SK-N-SH treated with all-trans-retinoic acid at 6 μM for 48 hours (cell line): ENCODE measurements at regions not wholly inside any gene's neighbourhood (a gene's known extent, or its start where the extent isn't known, plus 50 kb on each side); places are given as distances from the start of the nearest gene placed in this dataset.

Experiments
- ATAC-seq: fragments of 200-7000 bp; cut with Tn5 transposase; 3 replicates; pipeline ENCODE4 v1.9.1; 2020; ENCODE audit warnings: mild to moderate bottlenecking, moderate library complexity
- ARNTL ChIP-seq: fragments of 450-650 bp; formaldehyde crosslinking; IDR thresholded peaks from 2 replicates; pipeline ENCODE4 v1.5.0; 2020; ENCODE audit warnings: low read depth, mild to moderate bottlenecking, moderate library complexity, borderline replicate concordance
- BACH2 ChIP-seq: fragments of 250-450 bp; sonication (Bioruptor Pico); IDR thresholded peaks from 2 replicates; pipeline ENCODE4 v1.9.0; 2021; ENCODE audit warnings: mild to moderate bottlenecking, borderline replicate concordance
- ESRRG ChIP-seq: fragments of 250-450 bp; sonication (Bioruptor Pico); IDR thresholded peaks from 2 replicates; pipeline ENCODE4 v1.6.1; 2021; ENCODE audit warnings: mild to moderate bottlenecking
- ISL1 ChIP-seq: fragments of 250-450 bp; sonication (Bioruptor Pico); IDR thresholded peaks from 2 replicates; pipeline ENCODE4 v2.1.2; 2022; ENCODE audit warnings: mild to moderate bottlenecking, moderate library complexity
- OSR1 ChIP-seq: fragments of 250-450 bp; sonication (Bioruptor Pico); IDR thresholded peaks from 2 replicates; pipeline ENCODE4 v1.8.0; 2022; ENCODE audit warnings: moderate library complexity, mild to moderate bottlenecking, inconsistent platforms
- RARB ChIP-seq: fragments of 250-450 bp; sonication (Bioruptor Pico); IDR thresholded peaks from 2 replicates; pipeline ENCODE4 v1.8.0; 2021; ENCODE audit warnings: mild to moderate bottlenecking, moderate library complexity
- SNAI2 ChIP-seq: fragments of 250-450 bp; sonication (Bioruptor Pico); IDR thresholded peaks from 2 replicates; pipeline ENCODE4 v1.5.0; 2020; ENCODE audit warnings: mild to moderate bottlenecking, moderate library complexity
- TCF4 ChIP-seq: fragments of 250-450 bp; sonication (Bioruptor Pico); IDR thresholded peaks from 2 replicates; pipeline ENCODE4 v1.8.0; 2021; ENCODE audit warnings: mild to moderate bottlenecking, moderate library complexity, borderline replicate concordance
- ZC3H10 ChIP-seq: fragments of 250-450 bp; sonication (Bioruptor Pico); IDR thresholded peaks from 2 replicates; pipeline ENCODE4 v1.5.1; 2021; ENCODE audit warnings: mild to moderate bottlenecking, moderate library complexity
- ZFP3 ChIP-seq: fragments of 250-450 bp; sonication (Bioruptor Pico); IDR thresholded peaks from 2 replicates; pipeline ENCODE4 v1.5.0; 2020; ENCODE audit warnings: mild to moderate bottlenecking, moderate library complexity
- ZFP30 ChIP-seq: fragments of 450-650 bp; formaldehyde crosslinking; IDR thresholded peaks from 2 replicates; pipeline ENCODE4 v1.5.0; 2022; ENCODE audit warnings: mild to moderate bottlenecking, moderate library complexity
- ZNF565 ChIP-seq: fragments of 450-650 bp; formaldehyde crosslinking; conservative IDR thresholded peaks from 2 replicates; pipeline ENCODE4 v1.5.0; 2020; ENCODE audit warnings: low read depth, mild to moderate bottlenecking, moderate library complexity
- ZNF70 ChIP-seq: fragments of 450-650 bp; formaldehyde crosslinking; IDR thresholded peaks from 2 replicates; pipeline ENCODE4 v1.5.0; 2020; ENCODE audit warnings: mild to moderate bottlenecking, moderate library complexity
- ZNF8 ChIP-seq: fragments of 450-650 bp; formaldehyde crosslinking; IDR thresholded peaks from 2 replicates; pipeline ENCODE4 v1.5.0; 2020; ENCODE audit warnings: mild to moderate bottlenecking, moderate library complexity
- TF ChIP-seq, protein P1 (sequence below): fragments of 250-450 bp; sonication (Bioruptor Pico); IDR thresholded peaks from 2 replicates; pipeline ENCODE4 v1.5.1; 2021; ENCODE audit warnings: mild to moderate bottlenecking, moderate library complexity
- TF ChIP-seq, protein P2 (sequence below): fragments of 250-450 bp; sonication (Bioruptor Pico); IDR thresholded peaks from 2 replicates; pipeline ENCODE4 v1.5.0; 2020; ENCODE audit warnings: mild to moderate bottlenecking, moderate library complexity
- TF ChIP-seq, protein P3 (sequence below): fragments of 250-450 bp; sonication (Bioruptor Pico); IDR thresholded peaks from 2 replicates; pipeline ENCODE4 v1.8.0; 2020; ENCODE audit warnings: mild to moderate bottlenecking, moderate library complexity, borderline replicate concordance

DNA sequence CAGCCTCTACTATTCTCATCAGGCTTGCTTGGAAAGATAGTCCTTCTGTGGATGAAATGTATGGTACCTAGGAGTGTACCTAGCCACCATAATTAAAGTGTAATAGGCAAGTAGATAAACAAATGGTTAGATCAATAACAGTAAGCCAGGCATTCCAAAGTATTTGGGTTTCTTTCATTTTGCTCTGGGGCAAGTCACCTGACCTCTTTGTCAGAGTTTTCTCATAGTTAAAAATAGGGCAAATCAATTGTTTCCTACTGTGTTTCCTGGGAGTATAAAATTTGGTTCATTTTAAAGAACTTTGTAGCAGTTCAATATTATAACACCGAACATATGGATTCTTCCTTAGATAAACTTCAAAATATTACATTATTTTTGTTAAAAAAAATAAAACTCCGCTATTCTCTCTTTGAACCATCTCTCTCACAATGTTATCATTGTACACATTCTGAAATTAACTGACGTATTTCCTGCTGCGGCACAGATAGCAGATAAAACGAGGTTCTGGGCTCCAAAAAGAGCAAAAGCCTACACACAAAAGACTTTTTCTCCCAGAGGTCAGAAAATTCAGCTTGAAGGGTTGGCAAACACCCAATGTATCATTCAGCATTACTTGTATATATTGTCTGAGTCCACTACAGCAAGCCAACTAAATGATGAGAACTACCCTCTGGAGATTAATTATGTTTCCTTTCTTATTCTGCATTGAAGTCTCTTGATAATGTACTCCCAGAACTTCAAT lies 267.9 kb downstream of the COX7C start:
- ATAC-seq: no peak
- TF ChIP-seq ISL1 (CRISPR knock-in tag) (no peak), RARB (CRISPR knock-in tag) (no peak), OSR1 (no peak), SNAI2 (CRISPR knock-in tag) (no peak), BACH2 (CRISPR knock-in tag) (no peak), ZFP30 (CRISPR knock-in tag) (no peak), ZFP3 (CRISPR knock-in tag) (no peak), ZC3H10 (CRISPR knock-in tag) (no peak), TCF4 (CRISPR knock-in tag) (no peak), ZNF565 (CRISPR knock-in tag) (no peak), ARNTL (CRISPR knock-in tag) (no peak)
- TF ChIP-seq, protein P1, sequence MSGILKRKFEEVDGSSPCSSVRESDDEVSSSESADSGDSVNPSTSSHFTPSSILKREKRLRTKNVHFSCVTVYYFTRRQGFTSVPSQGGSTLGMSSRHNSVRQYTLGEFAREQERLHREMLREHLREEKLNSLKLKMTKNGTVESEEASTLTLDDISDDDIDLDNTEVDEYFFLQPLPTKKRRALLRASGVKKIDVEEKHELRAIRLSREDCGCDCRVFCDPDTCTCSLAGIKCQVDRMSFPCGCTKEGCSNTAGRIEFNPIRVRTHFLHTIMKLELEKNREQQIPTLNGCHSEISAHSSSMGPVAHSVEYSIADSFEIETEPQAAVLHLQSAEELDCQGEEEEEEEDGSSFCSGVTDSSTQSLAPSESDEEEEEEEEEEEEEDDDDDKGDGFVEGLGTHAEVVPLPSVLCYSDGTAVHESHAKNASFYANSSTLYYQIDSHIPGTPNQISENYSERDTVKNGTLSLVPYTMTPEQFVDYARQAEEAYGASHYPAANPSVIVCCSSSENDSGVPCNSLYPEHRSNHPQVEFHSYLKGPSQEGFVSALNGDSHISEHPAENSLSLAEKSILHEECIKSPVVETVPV (CRISPR knock-in tag): no peak
- TF ChIP-seq, protein P2, sequence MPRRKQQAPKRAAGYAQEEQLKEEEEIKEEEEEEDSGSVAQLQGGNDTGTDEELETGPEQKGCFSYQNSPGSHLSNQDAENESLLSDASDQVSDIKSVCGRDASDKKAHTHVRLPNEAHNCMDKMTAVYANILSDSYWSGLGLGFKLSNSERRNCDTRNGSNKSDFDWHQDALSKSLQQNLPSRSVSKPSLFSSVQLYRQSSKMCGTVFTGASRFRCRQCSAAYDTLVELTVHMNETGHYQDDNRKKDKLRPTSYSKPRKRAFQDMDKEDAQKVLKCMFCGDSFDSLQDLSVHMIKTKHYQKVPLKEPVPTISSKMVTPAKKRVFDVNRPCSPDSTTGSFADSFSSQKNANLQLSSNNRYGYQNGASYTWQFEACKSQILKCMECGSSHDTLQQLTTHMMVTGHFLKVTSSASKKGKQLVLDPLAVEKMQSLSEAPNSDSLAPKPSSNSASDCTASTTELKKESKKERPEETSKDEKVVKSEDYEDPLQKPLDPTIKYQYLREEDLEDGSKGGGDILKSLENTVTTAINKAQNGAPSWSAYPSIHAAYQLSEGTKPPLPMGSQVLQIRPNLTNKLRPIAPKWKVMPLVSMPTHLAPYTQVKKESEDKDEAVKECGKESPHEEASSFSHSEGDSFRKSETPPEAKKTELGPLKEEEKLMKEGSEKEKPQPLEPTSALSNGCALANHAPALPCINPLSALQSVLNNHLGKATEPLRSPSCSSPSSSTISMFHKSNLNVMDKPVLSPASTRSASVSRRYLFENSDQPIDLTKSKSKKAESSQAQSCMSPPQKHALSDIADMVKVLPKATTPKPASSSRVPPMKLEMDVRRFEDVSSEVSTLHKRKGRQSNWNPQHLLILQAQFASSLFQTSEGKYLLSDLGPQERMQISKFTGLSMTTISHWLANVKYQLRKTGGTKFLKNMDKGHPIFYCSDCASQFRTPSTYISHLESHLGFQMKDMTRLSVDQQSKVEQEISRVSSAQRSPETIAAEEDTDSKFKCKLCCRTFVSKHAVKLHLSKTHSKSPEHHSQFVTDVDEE (CRISPR knock-in tag): no peak
- TF ChIP-seq, protein P3, sequence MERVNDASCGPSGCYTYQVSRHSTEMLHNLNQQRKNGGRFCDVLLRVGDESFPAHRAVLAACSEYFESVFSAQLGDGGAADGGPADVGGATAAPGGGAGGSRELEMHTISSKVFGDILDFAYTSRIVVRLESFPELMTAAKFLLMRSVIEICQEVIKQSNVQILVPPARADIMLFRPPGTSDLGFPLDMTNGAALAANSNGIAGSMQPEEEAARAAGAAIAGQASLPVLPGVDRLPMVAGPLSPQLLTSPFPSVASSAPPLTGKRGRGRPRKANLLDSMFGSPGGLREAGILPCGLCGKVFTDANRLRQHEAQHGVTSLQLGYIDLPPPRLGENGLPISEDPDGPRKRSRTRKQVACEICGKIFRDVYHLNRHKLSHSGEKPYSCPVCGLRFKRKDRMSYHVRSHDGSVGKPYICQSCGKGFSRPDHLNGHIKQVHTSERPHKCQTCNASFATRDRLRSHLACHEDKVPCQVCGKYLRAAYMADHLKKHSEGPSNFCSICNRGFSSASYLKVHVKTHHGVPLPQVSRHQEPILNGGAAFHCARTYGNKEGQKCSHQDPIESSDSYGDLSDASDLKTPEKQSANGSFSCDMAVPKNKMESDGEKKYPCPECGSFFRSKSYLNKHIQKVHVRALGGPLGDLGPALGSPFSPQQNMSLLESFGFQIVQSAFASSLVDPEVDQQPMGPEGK (CRISPR knock-in tag): no peak

DNA sequence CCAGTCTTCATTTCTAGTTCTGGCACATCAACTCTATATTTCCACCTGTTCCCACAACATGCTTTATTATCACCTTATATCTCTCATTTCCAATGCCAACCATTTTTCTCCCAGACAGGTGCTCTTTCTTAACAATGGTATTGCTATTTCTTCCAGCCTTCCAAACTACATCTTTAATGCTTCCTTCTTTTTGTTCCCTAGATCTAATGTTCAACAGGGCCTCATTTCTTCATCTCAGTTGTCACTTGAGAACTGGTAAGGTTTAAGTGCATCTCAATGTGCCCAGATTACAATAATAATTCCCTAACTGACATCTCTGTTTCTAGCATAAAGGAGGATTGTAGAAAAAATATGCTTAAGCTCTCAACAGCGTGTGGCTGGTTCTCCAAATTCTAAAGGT lies 272.6 kb downstream of the COX7C start:
- no peak for TF ChIP-seq BACH2 (CRISPR knock-in tag)
- no peak for TF ChIP-seq ZC3H10 (CRISPR knock-in tag)
- no peak for TF ChIP-seq ESRRG
- TF ChIP-seq ZNF70: no peak
- TF ChIP-seq, protein P3 (CRISPR knock-in tag): no peak
- ATAC-seq: no peak

DNA sequence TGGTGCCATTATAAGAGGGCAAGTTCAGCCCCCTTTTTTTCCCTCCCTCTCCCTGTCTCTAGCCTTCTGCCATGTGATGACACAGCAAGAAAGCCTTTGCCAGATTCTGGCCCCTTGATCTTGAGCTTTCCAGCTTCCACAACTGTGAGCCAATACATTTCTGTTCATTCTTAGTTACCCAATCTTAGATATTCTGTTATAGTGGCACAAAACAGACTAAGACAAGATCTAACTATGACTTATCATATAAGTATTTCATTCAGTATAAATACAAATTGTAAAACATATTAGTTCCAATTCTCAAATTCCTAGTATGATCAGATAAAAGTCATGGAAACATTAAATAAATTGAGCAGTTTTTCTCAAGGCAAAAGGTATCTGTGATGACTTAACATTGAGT lies 276.3 kb downstream of the COX7C start:
- no peak for ATAC-seq
- TF ChIP-seq ZFP3 (CRISPR knock-in tag) (no peak), ARNTL (CRISPR knock-in tag) (no peak), ZNF8 (CRISPR knock-in tag) (no peak), BACH2 (CRISPR knock-in tag) (no peak), ISL1 (CRISPR knock-in tag) (no peak), TCF4 (CRISPR knock-in tag) (no peak), ZFP30 (CRISPR knock-in tag) (no peak)
- TF ChIP-seq, protein P2 (CRISPR knock-in tag): no peak
- TF ChIP-seq, protein P3 (CRISPR knock-in tag): no peak
